ENCODE measurements at regions not wholly inside any gene's neighbourhood (a gene's known extent, or its start where the extent isn't known, plus 50 kb on each side); places are given as distances from the start of the nearest gene placed in this dataset.
"Not testable (repeated sequence)": the region's sequence is repeated elsewhere in the genome, so short reads cannot be mapped to it uniquely, and the experiment has no call there.

DNA sequence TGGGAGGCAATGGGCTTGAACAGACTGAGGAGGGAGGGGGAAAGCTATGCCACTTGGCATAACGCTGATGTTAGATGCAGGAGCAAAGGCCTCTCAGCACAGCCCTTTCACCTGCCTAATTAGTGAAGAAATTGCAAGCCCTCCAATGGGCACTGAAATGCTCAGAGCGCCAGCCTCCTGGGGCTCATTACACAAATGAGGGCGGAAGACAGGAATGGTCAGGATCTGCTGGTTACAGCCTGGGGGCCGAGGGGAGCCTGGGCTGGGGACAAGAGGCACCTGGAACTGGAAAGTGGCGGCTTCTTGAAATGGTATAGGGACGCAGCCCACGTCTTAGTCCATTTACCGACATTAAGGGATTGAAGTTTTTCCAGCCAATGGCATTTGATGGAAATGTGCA lies 50.2 kb upstream of the PLET1 start:
- no peak for DNase-seq

DNA sequence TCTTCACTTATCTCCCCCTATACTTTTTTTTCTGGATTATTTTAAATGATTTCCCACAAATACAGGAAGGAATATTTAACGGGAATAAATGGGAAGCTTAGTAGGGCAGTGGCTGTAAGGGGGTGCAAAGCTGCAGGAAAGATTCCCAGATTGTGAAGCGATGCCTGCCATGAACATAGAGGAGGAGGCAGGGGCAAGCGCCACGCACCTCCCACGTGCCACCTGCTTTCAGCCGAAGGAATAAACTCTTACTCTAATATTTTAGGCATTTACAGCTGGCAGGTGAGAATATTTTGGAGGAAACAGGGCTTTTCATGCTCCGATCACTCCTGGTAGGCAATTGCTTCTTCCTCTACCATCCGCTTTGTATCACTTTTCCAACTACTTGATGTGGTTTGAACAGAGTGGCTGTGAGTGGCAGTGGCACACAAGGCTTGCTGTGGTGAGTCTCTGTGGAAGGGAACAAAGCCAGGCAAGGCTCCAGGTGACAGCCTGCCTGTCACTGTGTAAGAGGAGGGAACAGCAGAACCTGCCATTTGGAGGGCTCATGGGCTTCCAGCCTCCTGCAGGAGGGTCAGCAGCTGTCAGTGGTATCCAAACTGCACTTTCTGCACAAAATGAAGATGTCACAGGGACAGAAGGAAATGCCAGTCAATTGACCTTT lies 54.5 kb upstream of the PLET1 start:
- no peak for DNase-seq

DNA sequence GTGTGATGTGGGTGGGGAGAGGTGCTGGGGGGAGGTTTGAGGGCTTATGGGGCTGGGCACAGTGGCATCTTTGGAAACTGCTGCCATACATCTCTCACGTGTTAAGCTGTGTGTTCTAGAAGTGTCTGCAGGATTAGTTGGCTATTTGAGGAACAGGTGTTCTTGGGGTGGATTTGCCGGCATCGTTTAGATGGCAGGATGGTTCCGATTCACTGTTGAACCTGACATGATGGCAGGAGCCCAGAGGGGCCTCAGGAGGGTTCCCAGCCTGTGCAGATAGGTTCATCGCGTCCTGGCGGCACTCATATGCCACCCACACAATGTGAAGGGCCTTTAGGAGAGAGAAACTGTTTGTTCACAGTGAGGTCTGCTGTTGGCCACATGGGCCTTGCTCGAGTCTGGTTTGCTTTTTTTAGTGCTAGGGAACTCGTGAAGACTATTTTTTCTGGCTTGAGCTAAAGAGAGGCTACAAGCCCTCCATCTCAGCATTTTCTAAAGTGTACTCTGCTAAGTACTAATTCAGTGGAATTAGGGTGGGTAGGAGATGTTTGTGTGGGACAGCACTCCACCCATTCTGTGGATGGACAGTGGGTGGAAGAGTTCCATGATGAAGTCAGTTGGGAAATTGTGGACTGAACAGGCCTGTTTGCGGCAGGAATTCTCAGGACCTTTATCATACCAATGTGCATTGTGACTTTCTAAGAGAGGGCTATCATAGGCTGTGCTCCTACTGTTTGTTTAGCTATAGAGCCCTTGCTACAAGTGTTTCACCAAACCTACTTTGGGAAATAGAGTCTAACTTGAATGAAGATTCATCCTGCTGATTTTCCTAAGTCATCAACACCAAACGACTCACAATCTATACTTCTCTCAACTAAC lies 55.4 kb upstream of the PLET1 start:
- no peak for DNase-seq

DNA sequence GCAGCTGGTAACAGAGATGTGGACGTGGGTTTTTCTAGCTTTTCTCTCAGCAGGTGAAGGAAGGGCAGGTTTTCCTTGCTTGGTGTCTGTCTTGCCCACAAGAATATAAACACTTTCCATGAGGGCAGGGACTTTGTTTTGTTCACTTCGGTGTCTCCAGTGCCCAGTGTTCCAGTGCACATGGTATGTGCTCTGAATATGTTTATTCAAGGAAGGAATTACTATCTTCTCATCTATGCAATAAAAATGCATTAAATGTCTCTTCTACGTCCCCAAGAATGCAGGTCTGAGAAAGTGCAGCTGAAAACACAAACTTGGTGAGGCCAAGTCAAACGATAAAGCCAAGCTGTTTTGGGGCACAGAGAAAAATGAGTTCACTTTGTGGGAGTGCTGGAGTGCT lies 56.3 kb upstream of the PLET1 start:
- no peak for DNase-seq

- no peak for DNase-seq
These were observed 57.5 kb upstream of the PLET1 start for GRCh38 chr11:112318184-112318591.

DNA sequence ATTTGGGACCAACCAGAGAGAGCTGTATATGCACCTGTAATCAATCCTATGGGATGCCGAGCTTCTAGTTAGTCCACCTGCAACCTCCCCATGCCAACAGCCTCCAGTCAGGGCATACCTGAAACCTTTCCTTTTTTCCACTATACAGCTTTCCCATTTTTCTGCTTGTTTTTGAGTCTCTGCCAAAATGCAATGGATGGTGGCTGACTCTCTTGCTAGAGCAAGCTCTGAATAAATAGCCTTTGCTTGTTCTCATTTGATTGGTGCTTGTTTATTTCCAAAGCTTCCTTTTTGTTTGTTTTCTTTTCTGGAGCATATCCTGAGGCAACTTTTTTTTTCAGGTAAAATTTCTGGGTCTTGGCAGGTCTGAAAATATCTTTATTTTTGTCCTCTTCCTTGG lies 58.0 kb upstream of the PLET1 start:
- DNase-seq = no peak

DNA sequence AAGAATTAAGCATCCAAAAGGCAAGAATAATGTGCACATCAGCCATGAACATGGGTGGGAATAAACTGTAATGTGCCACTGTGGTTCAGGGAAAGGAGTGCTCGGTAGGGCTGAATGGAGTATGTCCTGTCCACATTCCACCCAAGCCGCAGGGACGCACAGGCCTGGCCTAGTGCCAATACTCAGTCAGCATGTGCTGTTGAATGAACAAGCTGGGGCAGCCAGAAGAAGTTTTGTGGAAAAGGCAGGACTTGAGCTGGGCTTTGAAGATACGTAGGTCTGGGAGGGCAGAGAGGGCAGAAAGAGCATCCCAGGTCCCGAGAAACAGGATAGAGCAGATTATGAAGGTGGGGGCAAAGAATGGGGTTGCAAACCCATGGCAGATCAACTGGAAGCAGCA lies 60.0 kb upstream of the PLET1 start:
- DNase-seq = no peak

GRCh38 chr11:112321501-112322172 lies 61.0 kb upstream of the PLET1 start:
- no peak for DNase-seq

GRCh38 chr11:112322173-112322790 lies 61.6 kb upstream of the PLET1 start:
- no peak for DNase-seq

DNA sequence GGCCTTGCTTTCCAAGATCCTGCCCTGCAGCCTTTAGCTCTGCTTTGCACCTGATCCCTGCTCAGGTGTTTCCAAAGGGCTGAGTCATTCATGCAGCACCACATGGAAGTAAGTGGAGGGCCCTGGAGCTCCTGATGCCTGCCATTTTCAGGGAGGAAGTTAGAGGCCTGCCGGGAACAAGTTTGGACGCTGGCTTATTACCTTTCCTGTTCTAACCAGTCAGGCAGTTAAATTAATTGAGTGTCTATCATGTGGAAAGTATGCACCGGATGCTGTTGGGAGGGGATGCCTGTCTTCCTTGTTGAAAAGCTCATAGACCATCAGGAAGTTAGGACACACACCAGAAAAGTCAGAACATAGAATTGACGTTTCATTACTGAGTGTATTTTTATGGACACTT lies 73.7 kb upstream of the PLET1 start:
- no peak for DNase-seq

DNA sequence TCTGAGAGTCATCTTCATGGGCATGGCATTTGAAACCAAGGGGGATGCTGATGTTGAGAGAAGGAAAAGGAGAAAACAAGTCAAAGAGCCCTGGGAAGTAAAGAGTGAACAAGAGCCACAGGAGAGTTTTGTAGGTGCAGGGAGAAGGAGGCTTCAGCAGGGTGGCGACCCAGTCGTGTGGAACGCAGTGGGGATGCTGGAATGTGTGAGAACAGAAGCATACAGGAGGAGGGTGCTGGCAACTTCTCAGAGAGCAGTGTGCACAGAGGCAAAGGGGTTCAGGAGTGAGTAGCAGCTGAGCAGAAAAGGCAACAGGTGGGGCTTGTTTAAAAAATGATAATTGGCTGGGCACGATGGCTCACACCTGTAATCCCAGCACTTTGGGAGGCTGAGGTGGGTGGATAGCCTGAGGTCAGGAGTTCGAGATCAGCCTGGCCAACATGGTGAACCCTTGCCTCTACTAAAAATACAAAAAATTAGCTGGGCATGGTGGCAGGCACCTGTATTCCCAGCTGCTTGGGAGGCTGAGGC lies 75.8 kb upstream of the PLET1 start:
- no peak for DNase-seq

DNA sequence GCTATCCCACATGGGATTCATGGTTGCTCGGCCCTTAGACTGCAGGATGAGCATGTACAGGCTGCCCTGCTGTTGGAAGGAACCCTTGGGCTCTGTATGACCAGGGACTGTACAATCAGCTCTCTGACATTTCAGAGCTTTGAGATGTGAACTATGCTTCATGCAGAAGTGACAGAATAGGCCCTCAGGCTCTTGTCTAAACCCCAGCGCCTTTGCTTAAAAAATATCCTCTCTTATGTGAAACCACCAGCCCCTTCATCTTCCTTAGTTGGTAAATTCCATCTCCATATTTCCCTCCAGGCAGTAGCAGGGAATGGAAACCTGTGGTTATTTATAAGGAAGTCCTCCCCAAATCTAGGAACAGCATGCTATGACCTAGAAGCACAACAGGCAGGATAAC lies 78.9 kb upstream of the PLET1 start:
- no peak for DNase-seq

DNA sequence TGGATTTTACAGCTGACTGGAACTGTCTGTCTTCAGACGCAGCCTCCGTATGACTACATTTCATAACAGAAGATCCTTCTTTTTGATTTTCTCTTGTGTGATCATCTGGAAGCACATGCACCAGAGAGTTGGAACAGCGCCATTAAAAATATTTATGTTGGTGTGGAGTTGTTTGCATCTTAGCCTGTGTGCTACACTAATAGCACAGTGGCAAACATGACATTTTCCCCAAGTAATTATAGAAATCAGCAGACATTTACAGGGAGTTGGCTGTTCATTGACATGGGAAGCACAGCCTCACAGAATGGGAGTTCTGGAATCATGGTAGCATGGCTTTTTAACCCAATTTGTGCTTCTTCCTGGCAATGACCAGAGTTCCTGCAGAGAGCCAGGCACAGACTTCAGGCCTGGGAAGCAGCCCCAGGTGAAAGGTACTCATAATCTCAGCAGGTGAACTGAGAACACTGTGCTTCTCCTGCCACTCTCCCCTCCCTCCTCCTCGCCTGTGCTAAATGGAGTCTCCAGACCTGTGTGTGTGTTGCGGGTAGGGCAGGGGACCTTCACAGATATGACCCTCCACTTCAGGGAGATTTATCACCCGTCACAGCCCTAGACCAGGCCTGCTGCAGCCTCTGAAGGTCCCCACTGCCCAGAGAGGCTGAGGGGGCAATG lies 82.8 kb upstream of the PLET1 start:
- no peak for DNase-seq

DNA sequence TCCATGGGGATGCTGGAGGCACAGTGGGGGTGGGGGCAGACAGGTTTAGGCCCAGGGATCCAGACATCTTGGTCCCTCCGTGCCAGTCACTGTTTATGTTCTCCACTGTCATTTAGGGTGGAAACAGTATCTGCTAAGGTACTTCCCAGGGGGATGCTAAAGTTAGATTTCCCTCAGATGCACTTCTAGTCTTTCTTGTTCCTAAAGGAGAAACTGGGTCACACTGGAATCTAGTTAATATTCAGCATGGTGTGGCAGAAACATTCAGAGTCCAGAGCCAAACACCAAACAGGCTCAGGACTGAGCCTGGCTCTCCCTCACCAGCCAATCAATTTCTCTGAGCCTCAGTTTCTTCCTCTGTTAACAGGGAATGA lies 83.4 kb upstream of the PLET1 start:
- DNase-seq = no peak

- DNase-seq = no peak
These were observed 84.5 kb upstream of the PLET1 start for GRCh38 chr11:112345166-112345565.

DNA sequence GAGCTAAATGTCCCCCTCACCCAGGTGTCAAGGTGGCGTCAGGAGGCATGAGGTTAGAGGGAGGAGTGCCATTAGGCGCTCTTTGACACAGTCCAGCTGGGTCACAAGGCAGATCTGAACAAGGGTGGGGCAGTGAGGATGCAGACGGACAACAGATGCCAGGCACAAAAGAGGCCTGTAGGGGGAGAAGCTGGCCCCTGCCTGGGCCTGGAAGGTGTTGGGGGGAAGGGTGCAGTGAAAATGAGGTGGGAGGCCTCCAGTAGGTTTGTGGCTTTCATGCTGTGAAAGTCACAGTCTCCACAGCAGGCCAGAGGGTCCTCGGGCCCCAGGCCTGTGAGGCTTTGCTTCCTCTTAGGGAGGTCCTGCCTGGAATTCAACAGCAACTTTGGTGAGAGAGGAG lies 85.0 kb upstream of the PLET1 start:
- DNase-seq = no peak

DNA sequence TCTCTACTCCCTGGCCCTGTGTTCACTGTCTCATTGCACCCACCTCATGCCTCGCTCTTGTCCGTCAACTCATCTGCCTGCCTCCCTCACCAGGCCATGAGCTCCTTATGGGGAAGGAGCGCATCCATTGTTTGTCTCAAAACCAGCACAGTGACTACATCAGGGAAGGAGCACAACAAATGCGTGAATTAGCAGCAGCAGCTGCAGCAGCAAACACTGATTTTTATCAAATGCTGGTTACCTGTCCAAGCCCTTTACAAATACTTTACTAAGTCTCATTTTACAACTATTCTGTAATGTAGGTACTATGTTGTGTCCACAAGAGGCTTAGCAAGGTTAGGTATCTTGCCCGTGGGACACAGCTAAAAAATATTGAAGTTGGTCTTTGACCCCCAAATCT lies 85.9 kb upstream of the PLET1 start:
- no peak for DNase-seq

DNA sequence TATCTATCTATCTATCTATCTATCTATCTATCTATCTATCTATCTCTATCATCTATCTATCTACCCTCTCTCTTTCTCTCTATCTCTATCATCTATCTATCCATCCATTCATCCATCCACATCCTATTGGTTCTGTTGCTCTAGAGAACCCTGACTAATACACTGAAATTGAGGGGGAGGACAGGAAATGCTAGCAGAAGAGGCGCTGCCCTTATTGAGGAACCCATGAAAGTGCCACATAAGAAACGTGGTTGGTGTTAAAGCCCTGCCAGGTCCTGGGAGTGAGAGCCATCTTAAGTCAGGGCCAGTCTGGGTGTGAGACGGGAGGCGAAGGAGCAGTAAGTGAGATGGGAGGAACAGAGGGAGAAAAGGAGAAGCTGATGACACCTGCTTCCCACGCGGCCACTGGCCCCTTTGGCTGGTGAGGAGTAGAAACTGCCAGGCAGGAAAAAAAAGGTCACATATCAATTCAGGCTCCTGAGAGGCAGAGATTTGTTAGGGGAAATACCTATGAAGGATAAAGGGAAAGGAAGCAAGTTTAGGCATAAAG lies 87.9 kb upstream of the PLET1 start:
- no peak for DNase-seq

GRCh38 chr11:112351423-112351822 lies 90.8 kb upstream of the PLET1 start:
- not testable (repeated sequence) for DNase-seq

DNA sequence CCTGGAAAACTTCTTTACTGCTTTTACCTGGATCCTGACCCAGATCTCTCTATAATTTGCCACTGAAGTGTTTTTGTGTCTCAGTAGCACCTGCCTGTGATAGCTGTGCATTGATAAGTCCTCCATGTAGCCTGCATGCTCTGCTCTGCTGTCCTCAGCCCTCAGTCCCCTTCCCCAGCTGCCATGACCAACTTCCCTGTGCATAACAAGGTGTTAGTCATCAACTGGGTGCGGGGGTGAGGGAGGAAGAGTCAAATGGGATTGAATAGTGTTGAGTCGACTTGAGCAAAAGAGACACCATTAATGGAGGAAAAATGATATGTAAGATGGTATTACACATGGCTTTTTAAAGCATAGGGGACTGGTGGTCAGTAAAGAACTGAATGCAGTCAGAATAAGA lies 92.2 kb upstream of the PLET1 start:
- DNase-seq = no peak

- no peak for DNase-seq
These were observed 93.7 kb upstream of the PLET1 start for GRCh38 chr11:112354364-112354763.

- DNase-seq = no peak
These were observed 95.1 kb upstream of the PLET1 start for GRCh38 chr11:112355726-112356125.
